ENCODE measurements at regions not wholly inside any gene's neighbourhood (a gene's known extent, or its start where the extent isn't known, plus 50 kb on each side); places are given as distances from the start of the nearest gene placed in this dataset.

GRCh38 chr2:118643294-118643693 lies 204.2 kb downstream of the EN1 start:
- no peak overlapping the region for H3K4me3 ChIP-seq (ENCODE audit: low read depth, low read length, poor library complexity, severe bottlenecking)
- H3K4me1 ChIP-seq (ENCODE audit: insufficient read depth, low read length, poor library complexity, severe bottlenecking), result no peaks in the 10 kb centered on the region
- ChIA-PET POLR2A (ENCODE audit: low non-redundant PET) (no interaction called here), CTCF (no interaction called here)
- no peak for DNase-seq (ENCODE audit: low spot score)
- no peaks in the 10 kb centered on the region for H3K9me3 ChIP-seq (ENCODE audit: low read depth, low read length, poor library complexity, severe bottlenecking)
- H3K27me3 ChIP-seq (replicated peaks; ENCODE audit: insufficient read depth, low read depth, low read length, poor library complexity), result no peaks in the 10 kb centered on the region
- BruUV-seq (replicated peaks), result no TSS peak
- H3K27ac ChIP-seq (ENCODE audit: low read depth, low read length, poor library complexity, severe bottlenecking), result no peak overlapping the region
- TF ChIP-seq CTCF (conservative IDR thresholded peaks at IDR 0.05; ENCODE audit: low read depth, low read length), result no peak
- no peak for TF ChIP-seq EZH2 (IDR thresholded peaks at IDR 0.05; ENCODE audit: borderline replicate concordance, low read depth, low read length, poor library complexity, severe bottlenecking)
- no peaks in the 10 kb centered on the region for H3K36me3 ChIP-seq (ENCODE audit: insufficient read depth, low read length, poor library complexity, severe bottlenecking)
- intact Hi-C loops (cut with micrococcal nuclease; ENCODE audit: unreplicated experiment), result no loop called here

- POLR2A ChIA-PET (ENCODE audit: low non-redundant PET), result no interaction called here
- intact Hi-C loops (cut with micrococcal nuclease; ENCODE audit: unreplicated experiment), result no loop called here
- BruUV-seq (replicated peaks), result no TSS peak
These were observed 204.9 kb downstream of the EN1 start for GRCh38 chr2:118642501-118642900.

GRCh38 chr2:118641711-118642110 lies 205.7 kb downstream of the EN1 start:
- Histone ChIP-seq H3K4me3 (ENCODE audit: low read depth, low read length, poor library complexity, severe bottlenecking) (no peak overlapping the region), H3K27me3 (replicated peaks; ENCODE audit: insufficient read depth, low read depth, low read length, poor library complexity) (no peaks in the 10 kb centered on the region), H3K9me3 (ENCODE audit: low read depth, low read length, poor library complexity, severe bottlenecking) (no peaks in the 10 kb centered on the region), H3K27ac (ENCODE audit: low read depth, low read length, poor library complexity, severe bottlenecking) (no peak overlapping the region), H3K36me3 (ENCODE audit: insufficient read depth, low read length, poor library complexity, severe bottlenecking) (no peaks in the 10 kb centered on the region), H3K4me1 (ENCODE audit: insufficient read depth, low read length, poor library complexity, severe bottlenecking) (no peaks in the 10 kb centered on the region)
- no peak for TF ChIP-seq EZH2 (IDR thresholded peaks at IDR 0.05; ENCODE audit: borderline replicate concordance, low read depth, low read length, poor library complexity, severe bottlenecking)
- no peak for TF ChIP-seq CTCF (conservative IDR thresholded peaks at IDR 0.05; ENCODE audit: low read depth, low read length)
- POLR2A ChIA-PET (ENCODE audit: low non-redundant PET), result no interaction called here
- no TSS peak for BruUV-seq (replicated peaks)
- no peak for DNase-seq (ENCODE audit: low spot score)
- CTCF ChIA-PET, result no interaction called here
- intact Hi-C loops (cut with micrococcal nuclease; ENCODE audit: unreplicated experiment), result no loop called here

More at GRCh38 chr2:118642501-118642900, 204.9 kb downstream of the EN1 start:
- no peak overlapping the region for H3K27ac ChIP-seq (ENCODE audit: low read depth, low read length, poor library complexity, severe bottlenecking)
- no peaks in the 10 kb centered on the region for H3K4me1 ChIP-seq (ENCODE audit: insufficient read depth, low read length, poor library complexity, severe bottlenecking)
- TF ChIP-seq EZH2 (IDR thresholded peaks at IDR 0.05; ENCODE audit: borderline replicate concordance, low read depth, low read length, poor library complexity, severe bottlenecking), result no peak
- H3K27me3 ChIP-seq (replicated peaks; ENCODE audit: insufficient read depth, low read depth, low read length, poor library complexity), result no peaks in the 10 kb centered on the region
- no peaks in the 10 kb centered on the region for H3K9me3 ChIP-seq (ENCODE audit: low read depth, low read length, poor library complexity, severe bottlenecking)
- H3K4me3 ChIP-seq (ENCODE audit: low read depth, low read length, poor library complexity, severe bottlenecking), result no peak overlapping the region
- CTCF ChIA-PET, result no interaction called here
- no peak for DNase-seq (ENCODE audit: low spot score)
- H3K36me3 ChIP-seq (ENCODE audit: insufficient read depth, low read length, poor library complexity, severe bottlenecking), result no peaks in the 10 kb centered on the region

GRCh38 chr2:118639371-118639770 lies 208.1 kb downstream of the EN1 start:
- POLR2A ChIA-PET (ENCODE audit: low non-redundant PET), result no interaction called here
- no peak overlapping the region for H3K27ac ChIP-seq (ENCODE audit: low read depth, low read length, poor library complexity, severe bottlenecking)

More at GRCh38 chr2:118639371-118639770, 208.1 kb downstream of the EN1 start:
- Histone ChIP-seq H3K4me1 (ENCODE audit: insufficient read depth, low read length, poor library complexity, severe bottlenecking) (no peaks in the 10 kb centered on the region), H3K4me3 (ENCODE audit: low read depth, low read length, poor library complexity, severe bottlenecking) (no peak overlapping the region), H3K27me3 (replicated peaks; ENCODE audit: insufficient read depth, low read depth, low read length, poor library complexity) (no peaks in the 10 kb centered on the region), H3K9me3 (ENCODE audit: low read depth, low read length, poor library complexity, severe bottlenecking) (no peaks in the 10 kb centered on the region), H3K36me3 (ENCODE audit: insufficient read depth, low read length, poor library complexity, severe bottlenecking) (no peaks in the 10 kb centered on the region)
- CTCF ChIA-PET, result no interaction called here
- DNase-seq (ENCODE audit: low spot score), result no peak
- no TSS peak for BruUV-seq (replicated peaks)
- no peak for TF ChIP-seq EZH2 (IDR thresholded peaks at IDR 0.05; ENCODE audit: borderline replicate concordance, low read depth, low read length, poor library complexity, severe bottlenecking)
- no peak for TF ChIP-seq CTCF (conservative IDR thresholded peaks at IDR 0.05; ENCODE audit: low read depth, low read length)
- intact Hi-C loops (cut with micrococcal nuclease; ENCODE audit: unreplicated experiment), result no loop called here

Measured in A673 (cell line).